Activated CD8-positive, alpha-beta T cell treated with anti-CD3 and anti-CD28 coated beads for 36 hours (primary cell): ENCODE measurements at regions not wholly inside any gene's neighbourhood (a gene's known extent, or its start where the extent isn't known, plus 50 kb on each side); places are given as distances from the start of the nearest gene placed in this dataset.
A peak's percentile ranks its signal among the peaks of the same experiment; 100 is the strongest.

ENCODE experiments used
- ATAC-seq: fragments of 200-7000 bp; cut with Tn5 transposase; one replicate; pipeline ENCODE4 v1.10.0; 2021; ENCODE audit warnings: mild to moderate bottlenecking, moderate library complexity
- CTCF ChIA-PET: fragments of 350-600 bp; sonication (Branson Sonifier 250); formaldehyde crosslinking; loops from one replicate; lab custom pipeline; 2021; ENCODE audit warnings: antibody characterized with exemption; lab: Charles Lee
- POLR2A ChIA-PET: fragments of 350-600 bp; sonication (Branson Sonifier 250); formaldehyde crosslinking; loops from one replicate; lab custom pipeline; 2021; ENCODE audit warnings: antibody characterized with exemption; lab: Charles Lee
- DNase-seq: peaks from one replicate; pipeline ENCODE4 v3.0.0-alpha.2; 2020
- H3K27ac Mint-ChIP-seq: one replicate; pipeline ENCODE4 v1.8.0; 2021; ENCODE audit warnings: mild to moderate bottlenecking, mixed read lengths
- H3K27me3 Mint-ChIP-seq: one replicate; pipeline ENCODE4 v1.8.0; 2021; ENCODE audit warnings: mixed read lengths
- H3K36me3 Mint-ChIP-seq: one replicate; pipeline ENCODE4 v1.8.0; 2021; ENCODE audit warnings: low read depth, mixed read lengths
- H3K4me1 Mint-ChIP-seq: one replicate; pipeline ENCODE4 v1.8.0; 2021; ENCODE audit warnings: low read depth, mixed read lengths
- H3K4me3 Mint-ChIP-seq: one replicate; pipeline ENCODE4 v1.8.0; 2021; ENCODE audit warnings: mild to moderate bottlenecking, moderate library complexity, mixed read lengths
- H3K9me3 Mint-ChIP-seq: one replicate; pipeline ENCODE4 v1.8.0; 2021; ENCODE audit warnings: mixed read lengths
- intact Hi-C: fragments of 100-400 bp; cut with micrococcal nuclease; formaldehyde crosslinking; loops from one replicate; pipeline ENCODE4 v1.10.0; 2022
- TF ChIP-seq, protein P1 (sequence below): fragments of 200-600 bp; IDR thresholded peaks from one replicate; pipeline ENCODE4 v1.8.0; 2022; ENCODE audit warnings: antibody characterized with exemption, mild to moderate bottlenecking

DNA sequence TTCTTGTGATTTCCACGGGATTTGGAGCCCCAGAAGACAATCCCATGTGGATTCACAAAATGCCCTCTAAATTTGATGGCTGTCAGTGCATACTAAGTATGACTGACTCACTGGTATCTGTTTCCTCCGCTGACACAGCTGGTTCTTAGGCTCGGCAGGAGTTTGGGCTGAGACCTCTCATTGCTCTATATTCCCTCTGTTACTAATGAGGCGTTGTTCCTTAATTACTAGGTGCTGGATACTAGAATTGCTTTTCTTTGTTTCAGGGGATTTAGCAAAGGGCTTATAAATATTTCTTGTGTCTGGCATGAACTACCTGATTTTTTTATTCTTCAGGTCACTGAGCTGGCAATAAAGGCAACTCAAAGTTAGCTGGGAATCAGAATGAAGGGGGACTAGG lies 53.2 kb upstream of the EHF start:
- Mint-ChIP-seq H3K27me3 (peaks cover 21% of the 10 kb centered on the region), H3K36me3 (no peaks in the 10 kb centered on the region), H3K27ac (no peak overlapping the region), H3K9me3 (no peaks in the 10 kb centered on the region), H3K4me1 (no peaks in the 10 kb centered on the region), H3K4me3 (no peak overlapping the region)
- no peak for DNase-seq
- intact Hi-C loops = no loop called here
- CTCF ChIA-PET = interaction anchor here (1.3 kb wide), 1 partner anchor 21 kb away, joined by 3 read pairs; no protein-coding TSS in a partner anchor
- no peak for ATAC-seq
- POLR2A ChIA-PET = no interaction called here
- TF ChIP-seq, protein P1, sequence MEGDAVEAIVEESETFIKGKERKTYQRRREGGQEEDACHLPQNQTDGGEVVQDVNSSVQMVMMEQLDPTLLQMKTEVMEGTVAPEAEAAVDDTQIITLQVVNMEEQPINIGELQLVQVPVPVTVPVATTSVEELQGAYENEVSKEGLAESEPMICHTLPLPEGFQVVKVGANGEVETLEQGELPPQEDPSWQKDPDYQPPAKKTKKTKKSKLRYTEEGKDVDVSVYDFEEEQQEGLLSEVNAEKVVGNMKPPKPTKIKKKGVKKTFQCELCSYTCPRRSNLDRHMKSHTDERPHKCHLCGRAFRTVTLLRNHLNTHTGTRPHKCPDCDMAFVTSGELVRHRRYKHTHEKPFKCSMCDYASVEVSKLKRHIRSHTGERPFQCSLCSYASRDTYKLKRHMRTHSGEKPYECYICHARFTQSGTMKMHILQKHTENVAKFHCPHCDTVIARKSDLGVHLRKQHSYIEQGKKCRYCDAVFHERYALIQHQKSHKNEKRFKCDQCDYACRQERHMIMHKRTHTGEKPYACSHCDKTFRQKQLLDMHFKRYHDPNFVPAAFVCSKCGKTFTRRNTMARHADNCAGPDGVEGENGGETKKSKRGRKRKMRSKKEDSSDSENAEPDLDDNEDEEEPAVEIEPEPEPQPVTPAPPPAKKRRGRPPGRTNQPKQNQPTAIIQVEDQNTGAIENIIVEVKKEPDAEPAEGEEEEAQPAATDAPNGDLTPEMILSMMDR = no peak

DNA sequence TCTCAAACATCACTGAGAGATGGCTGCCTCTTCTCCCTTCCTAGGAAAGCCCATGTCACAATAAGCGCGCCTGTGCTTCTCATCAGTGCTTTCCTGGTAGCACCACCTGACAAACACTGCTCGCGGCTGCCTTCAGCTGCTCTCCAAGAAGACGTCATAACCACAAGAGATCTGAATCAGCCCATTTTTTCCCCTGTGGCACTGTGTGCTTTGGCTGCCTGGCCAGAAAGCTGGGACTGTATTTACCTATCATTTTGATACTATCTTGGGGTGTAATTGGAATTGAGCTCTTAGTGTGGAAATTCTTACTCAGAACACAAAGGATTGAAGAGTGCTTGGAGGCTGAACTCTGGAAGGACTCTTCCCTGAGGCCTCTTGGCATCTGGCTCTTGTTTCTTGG lies 50.3 kb upstream of the EHF start:
- peak; percentile 56 for ATAC-seq
- intact Hi-C loops = no loop called here
- TF ChIP-seq, protein P1 = no peak
- Mint-ChIP-seq H3K36me3 (no peaks in the 10 kb centered on the region), H3K27me3 (peaks cover 24% of the 10 kb centered on the region), H3K27ac (no peak overlapping the region), H3K4me1 (no peaks in the 10 kb centered on the region), H3K4me3 (no peak overlapping the region), H3K9me3 (no peaks in the 10 kb centered on the region)
- DNase-seq = peak; percentile 15
- ChIA-PET CTCF (no interaction called here), POLR2A (no interaction called here)
